SK-N-SH (cell line): ENCODE measurements at regions not wholly inside any gene's neighbourhood (a gene's known extent, or its start where the extent isn't known, plus 50 kb on each side); places are given as distances from the start of the nearest gene placed in this dataset.

Experiments used
- CHD2 ChIP-seq: fragments of 150-350 bp; IDR thresholded peaks from 2 replicates; pipeline ENCODE4 v1.6.1; 2018; ENCODE audit warnings: low read length; ENCODE audit not compliant: partially characterized antibody
- FOXM1 ChIP-seq: IDR thresholded peaks from 2 replicates; pipeline ENCODE4 v1.4.0; 2012; ENCODE audit warnings: low read depth, mild to moderate bottlenecking
- JUND ChIP-seq: IDR thresholded peaks from 2 replicates; pipeline ENCODE4 v1.4.0; 2012
- SMC3 ChIP-seq: IDR thresholded peaks from 2 replicates; pipeline ENCODE4 v1.6.1; 2012; ENCODE audit warnings: low read depth, low read length, improper control_type of control experiment
- TAF1 ChIP-seq: IDR thresholded peaks from 2 replicates; pipeline ENCODE4 v1.6.1; 2012; ENCODE audit warnings: low read depth, mild to moderate bottlenecking, low read length, moderate library complexity, borderline replicate concordance
- TF ChIP-seq, protein P1 (sequence below): fragments of 200-600 bp; sonication (generic); IDR thresholded peaks from 2 replicates; pipeline ENCODE4 v1.6.1; 2017; ENCODE audit warnings: antibody characterized with exemption, mild to moderate bottlenecking, moderate library complexity
- TF ChIP-seq, protein P2 (sequence below): fragments of 150-350 bp; IDR thresholded peaks from 2 replicates; pipeline ENCODE4 v1.6.1; 2017; ENCODE audit warnings: antibody characterized with exemption, low read length, low read depth, borderline replicate concordance
- TF ChIP-seq, protein P3 (sequence below): IDR thresholded peaks from 2 replicates; pipeline ENCODE4 v1.6.1; 2012; ENCODE audit warnings: mild to moderate bottlenecking, low read depth, low read length, moderate library complexity

DNA sequence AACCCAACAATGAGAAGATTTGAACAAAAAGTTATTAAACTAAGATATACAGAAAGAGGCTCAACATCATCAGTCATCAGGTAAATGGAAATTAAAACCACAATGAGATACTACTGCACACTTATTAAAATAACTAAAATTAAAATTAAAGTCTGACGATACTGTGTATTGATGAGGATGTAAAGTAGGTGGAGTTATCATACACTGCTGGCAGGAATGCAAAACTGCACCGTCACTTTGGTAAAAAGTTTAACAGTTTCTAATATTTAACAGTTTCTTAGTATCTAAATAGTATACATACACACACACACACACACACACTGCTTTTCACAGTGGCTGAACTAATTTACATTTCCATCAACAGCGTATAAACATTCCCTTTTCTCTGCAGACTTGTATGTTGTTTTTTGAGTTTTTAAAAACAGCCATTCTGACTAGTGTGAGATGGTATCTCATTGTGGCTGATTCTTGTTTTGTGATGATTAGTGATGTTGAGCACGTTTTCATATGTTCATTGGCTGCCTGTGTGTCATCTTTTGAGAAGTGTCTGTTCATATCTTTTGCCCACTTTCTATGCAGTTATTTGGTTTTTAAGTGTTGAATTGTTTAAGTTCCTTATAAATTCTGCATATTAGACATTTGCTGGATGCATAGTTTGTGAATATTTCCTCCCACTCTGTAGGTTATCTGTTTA lies 726.9 kb upstream of the CHAC2 start:
- TF ChIP-seq, protein P1, sequence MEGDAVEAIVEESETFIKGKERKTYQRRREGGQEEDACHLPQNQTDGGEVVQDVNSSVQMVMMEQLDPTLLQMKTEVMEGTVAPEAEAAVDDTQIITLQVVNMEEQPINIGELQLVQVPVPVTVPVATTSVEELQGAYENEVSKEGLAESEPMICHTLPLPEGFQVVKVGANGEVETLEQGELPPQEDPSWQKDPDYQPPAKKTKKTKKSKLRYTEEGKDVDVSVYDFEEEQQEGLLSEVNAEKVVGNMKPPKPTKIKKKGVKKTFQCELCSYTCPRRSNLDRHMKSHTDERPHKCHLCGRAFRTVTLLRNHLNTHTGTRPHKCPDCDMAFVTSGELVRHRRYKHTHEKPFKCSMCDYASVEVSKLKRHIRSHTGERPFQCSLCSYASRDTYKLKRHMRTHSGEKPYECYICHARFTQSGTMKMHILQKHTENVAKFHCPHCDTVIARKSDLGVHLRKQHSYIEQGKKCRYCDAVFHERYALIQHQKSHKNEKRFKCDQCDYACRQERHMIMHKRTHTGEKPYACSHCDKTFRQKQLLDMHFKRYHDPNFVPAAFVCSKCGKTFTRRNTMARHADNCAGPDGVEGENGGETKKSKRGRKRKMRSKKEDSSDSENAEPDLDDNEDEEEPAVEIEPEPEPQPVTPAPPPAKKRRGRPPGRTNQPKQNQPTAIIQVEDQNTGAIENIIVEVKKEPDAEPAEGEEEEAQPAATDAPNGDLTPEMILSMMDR: peak; percentile 45
- TF ChIP-seq, protein P2, sequence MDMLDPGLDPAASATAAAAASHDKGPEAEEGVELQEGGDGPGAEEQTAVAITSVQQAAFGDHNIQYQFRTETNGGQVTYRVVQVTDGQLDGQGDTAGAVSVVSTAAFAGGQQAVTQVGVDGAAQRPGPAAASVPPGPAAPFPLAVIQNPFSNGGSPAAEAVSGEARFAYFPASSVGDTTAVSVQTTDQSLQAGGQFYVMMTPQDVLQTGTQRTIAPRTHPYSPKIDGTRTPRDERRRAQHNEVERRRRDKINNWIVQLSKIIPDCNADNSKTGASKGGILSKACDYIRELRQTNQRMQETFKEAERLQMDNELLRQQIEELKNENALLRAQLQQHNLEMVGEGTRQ: no peak
- no peak for TF ChIP-seq SMC3
- TF ChIP-seq, protein P3, sequence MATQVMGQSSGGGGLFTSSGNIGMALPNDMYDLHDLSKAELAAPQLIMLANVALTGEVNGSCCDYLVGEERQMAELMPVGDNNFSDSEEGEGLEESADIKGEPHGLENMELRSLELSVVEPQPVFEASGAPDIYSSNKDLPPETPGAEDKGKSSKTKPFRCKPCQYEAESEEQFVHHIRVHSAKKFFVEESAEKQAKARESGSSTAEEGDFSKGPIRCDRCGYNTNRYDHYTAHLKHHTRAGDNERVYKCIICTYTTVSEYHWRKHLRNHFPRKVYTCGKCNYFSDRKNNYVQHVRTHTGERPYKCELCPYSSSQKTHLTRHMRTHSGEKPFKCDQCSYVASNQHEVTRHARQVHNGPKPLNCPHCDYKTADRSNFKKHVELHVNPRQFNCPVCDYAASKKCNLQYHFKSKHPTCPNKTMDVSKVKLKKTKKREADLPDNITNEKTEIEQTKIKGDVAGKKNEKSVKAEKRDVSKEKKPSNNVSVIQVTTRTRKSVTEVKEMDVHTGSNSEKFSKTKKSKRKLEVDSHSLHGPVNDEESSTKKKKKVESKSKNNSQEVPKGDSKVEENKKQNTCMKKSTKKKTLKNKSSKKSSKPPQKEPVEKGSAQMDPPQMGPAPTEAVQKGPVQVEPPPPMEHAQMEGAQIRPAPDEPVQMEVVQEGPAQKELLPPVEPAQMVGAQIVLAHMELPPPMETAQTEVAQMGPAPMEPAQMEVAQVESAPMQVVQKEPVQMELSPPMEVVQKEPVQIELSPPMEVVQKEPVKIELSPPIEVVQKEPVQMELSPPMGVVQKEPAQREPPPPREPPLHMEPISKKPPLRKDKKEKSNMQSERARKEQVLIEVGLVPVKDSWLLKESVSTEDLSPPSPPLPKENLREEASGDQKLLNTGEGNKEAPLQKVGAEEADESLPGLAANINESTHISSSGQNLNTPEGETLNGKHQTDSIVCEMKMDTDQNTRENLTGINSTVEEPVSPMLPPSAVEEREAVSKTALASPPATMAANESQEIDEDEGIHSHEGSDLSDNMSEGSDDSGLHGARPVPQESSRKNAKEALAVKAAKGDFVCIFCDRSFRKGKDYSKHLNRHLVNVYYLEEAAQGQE: no peak
- no peak for TF ChIP-seq JUND
- TF ChIP-seq TAF1: no peak
- no peak for TF ChIP-seq CHD2
- TF ChIP-seq FOXM1: no peak
